A673 (cell line): ENCODE measurements at regions not wholly inside any gene's neighbourhood (a gene's known extent, or its start where the extent isn't known, plus 50 kb on each side); places are given as distances from the start of the nearest gene placed in this dataset.

Source experiments
- EZH2 ChIP-seq: fragments of 200-600 bp; sonication (generic); IDR thresholded peaks from 2 replicates; pipeline ENCODE4 v1.6.1; 2017; ENCODE audit warnings: borderline replicate concordance, low read depth, mild to moderate bottlenecking, mixed read lengths, antibody characterized with exemption, low read length; ENCODE audit not compliant: poor library complexity, severe bottlenecking
- TF ChIP-seq, protein P1 (sequence below): fragments of 300-800, 200-600 bp; sonication (generic); conservative IDR thresholded peaks from 2 replicates; pipeline ENCODE4 v1.5.1; 2017; ENCODE audit warnings: low read depth, mild to moderate bottlenecking, antibody characterized with exemption, low read length, moderate library complexity, mixed read lengths

DNA sequence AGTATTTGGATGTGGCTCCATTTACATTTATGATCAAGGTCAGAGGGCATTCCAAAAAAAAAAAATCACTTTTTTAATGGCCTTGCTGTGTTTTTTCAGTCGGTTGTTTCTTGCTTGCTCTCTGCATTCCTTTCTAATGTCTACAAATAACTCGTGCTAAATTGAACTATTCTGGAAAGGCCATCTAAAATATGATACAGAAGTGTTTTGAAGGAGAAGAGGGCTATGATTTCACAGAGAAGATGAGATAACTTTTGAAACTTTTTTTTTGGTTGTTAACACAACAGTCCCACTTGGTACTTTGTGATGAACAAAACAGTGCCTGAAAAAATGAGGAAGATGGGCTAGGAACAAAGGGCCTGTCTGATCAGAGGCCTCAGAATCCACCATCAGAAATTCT is 156.1 kb upstream of the SMLR1 start:
- TF ChIP-seq, protein P1, sequence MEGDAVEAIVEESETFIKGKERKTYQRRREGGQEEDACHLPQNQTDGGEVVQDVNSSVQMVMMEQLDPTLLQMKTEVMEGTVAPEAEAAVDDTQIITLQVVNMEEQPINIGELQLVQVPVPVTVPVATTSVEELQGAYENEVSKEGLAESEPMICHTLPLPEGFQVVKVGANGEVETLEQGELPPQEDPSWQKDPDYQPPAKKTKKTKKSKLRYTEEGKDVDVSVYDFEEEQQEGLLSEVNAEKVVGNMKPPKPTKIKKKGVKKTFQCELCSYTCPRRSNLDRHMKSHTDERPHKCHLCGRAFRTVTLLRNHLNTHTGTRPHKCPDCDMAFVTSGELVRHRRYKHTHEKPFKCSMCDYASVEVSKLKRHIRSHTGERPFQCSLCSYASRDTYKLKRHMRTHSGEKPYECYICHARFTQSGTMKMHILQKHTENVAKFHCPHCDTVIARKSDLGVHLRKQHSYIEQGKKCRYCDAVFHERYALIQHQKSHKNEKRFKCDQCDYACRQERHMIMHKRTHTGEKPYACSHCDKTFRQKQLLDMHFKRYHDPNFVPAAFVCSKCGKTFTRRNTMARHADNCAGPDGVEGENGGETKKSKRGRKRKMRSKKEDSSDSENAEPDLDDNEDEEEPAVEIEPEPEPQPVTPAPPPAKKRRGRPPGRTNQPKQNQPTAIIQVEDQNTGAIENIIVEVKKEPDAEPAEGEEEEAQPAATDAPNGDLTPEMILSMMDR: no peak
- TF ChIP-seq EZH2: no peak
